ENCODE measurements at regions not wholly inside any gene's neighbourhood (a gene's known extent, or its start where the extent isn't known, plus 50 kb on each side); places are given as distances from the start of the nearest gene placed in this dataset.
A peak's percentile ranks its signal among the peaks of the same experiment; 100 is the strongest.

- intact Hi-C loops (cut with DNase I), result no loop called here
- no peak for TF ChIP-seq EP300 (IDR thresholded peaks at IDR 0.05)
- TF ChIP-seq POLR2AphosphoS5 (IDR thresholded peaks at IDR 0.05), result no peak
- TF ChIP-seq CTCF (IDR thresholded peaks at IDR 0.05), result no peak
- no peak for TF ChIP-seq POLR2A (IDR thresholded peaks at IDR 0.05; ENCODE audit: low read depth)
These were observed 68.4 kb downstream of the MED10 start for GRCh38 chr5:6309949-6310348.

DNA sequence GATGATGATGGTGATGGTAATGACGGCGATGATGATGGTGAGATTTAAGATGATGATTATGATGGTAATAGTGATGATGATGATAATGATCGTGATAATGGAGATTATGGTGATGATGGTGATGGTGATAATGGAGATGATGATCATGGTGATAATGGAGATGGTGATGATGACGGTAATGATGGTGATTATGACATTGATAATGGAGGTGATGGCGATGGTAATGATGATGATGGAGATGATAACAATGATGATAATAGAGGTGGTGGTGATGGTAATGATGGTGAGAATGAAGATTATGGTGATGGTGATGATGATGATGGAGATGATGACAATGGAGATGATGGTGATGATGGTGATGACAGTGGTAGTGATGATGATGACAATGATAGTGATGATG lies 69.7 kb downstream of the MED10 start:
- 88% methylated on average over 5 of the region's 5 CpGs for WGBS
- Histone ChIP-seq H3K4me3 (no peak overlapping the region), H3K4me1 (peaks cover 0 to 7% (median 6%) of the 10 kb centered on the region in 4 donors), H3K9me3 (no peaks in the 10 kb centered on the region), H3K36me3 (no peaks in the 10 kb centered on the region), H3K27ac (replicated peaks in 1 of 4) (no peak overlapping the region), H3K27me3 (no peaks in the 10 kb centered on the region)
- intact Hi-C loops (cut with DNase I), result no loop called here
- no peak for TF ChIP-seq POLR2A (IDR thresholded peaks at IDR 0.05; ENCODE audit: low read depth)
- no peak for DNase-seq (ENCODE audit: extremely low spot score)

More at GRCh38 chr5:6309949-6310348, 68.4 kb downstream of the MED10 start:
- Histone ChIP-seq H3K4me3 (no peak overlapping the region), H3K4me1 (peaks cover 0 to 7% (median 6%) of the 10 kb centered on the region in 4 donors), H3K9me3 (no peaks in the 10 kb centered on the region), H3K27ac (replicated peaks in 1 of 4) (no peak overlapping the region), H3K27me3 (no peaks in the 10 kb centered on the region), H3K36me3 (no peaks in the 10 kb centered on the region)
- WGBS, result 57% methylated on average over 2 of the region's 2 CpGs
- peak; percentile 87 for DNase-seq (ENCODE audit: extremely low spot score)

DNA sequence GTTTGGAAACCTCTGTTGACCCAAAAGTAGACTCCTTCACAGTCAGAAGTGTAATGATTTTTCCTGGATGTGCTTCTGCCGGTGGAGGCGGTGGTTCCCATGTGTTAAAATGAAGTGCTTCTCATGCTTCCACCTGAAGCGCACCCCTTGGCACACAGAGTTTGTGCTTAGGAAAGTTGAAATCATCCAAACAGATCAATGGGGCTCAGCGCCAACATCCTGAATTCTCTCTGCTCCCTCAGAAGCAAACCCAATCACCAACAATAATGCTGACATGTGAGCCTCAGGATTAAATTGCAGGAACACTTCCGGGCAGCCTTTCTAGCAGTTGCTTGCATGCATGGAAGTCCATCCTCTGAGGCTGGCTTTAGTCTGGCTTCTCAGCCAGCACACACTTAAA lies 71.0 kb downstream of the MED10 start:
- H3K27ac ChIP-seq (replicated peaks in 1 of 4), result no peak overlapping the region
- no peaks in the 10 kb centered on the region for H3K9me3 ChIP-seq
- H3K4me1 ChIP-seq, result peaks cover 0 to 6% (median 6%) of the 10 kb centered on the region in 4 donors
- 52% methylated on average over 5 of the region's 5 CpGs for WGBS
- H3K36me3 ChIP-seq, result no peaks in the 10 kb centered on the region
- no peaks in the 10 kb centered on the region for H3K27me3 ChIP-seq
- intact Hi-C loops (cut with DNase I), result no loop called here
- no peak for DNase-seq (ENCODE audit: extremely low spot score)
- TF ChIP-seq EP300 (IDR thresholded peaks at IDR 0.05), result no peak
- TF ChIP-seq CTCF (IDR thresholded peaks at IDR 0.05), result no peak
- TF ChIP-seq POLR2AphosphoS5 (IDR thresholded peaks at IDR 0.05), result no peak
- TF ChIP-seq POLR2A (IDR thresholded peaks at IDR 0.05; ENCODE audit: low read depth), result no peak
- H3K4me3 ChIP-seq, result no peak overlapping the region

- Histone ChIP-seq H3K27me3 (no peaks in the 10 kb centered on the region), H3K36me3 (no peaks in the 10 kb centered on the region), H3K27ac (replicated peaks in 1 of 4) (no peak overlapping the region), H3K4me3 (no peak overlapping the region), H3K4me1 (no peaks in the 10 kb centered on the region), H3K9me3 (no peaks in the 10 kb centered on the region)
- TF ChIP-seq POLR2A (IDR thresholded peaks at IDR 0.05; ENCODE audit: low read depth) (no peak), POLR2AphosphoS5 (IDR thresholded peaks at IDR 0.05) (no peak), CTCF (IDR thresholded peaks at IDR 0.05) (no peak), EP300 (IDR thresholded peaks at IDR 0.05) (no peak)
- DNase-seq (ENCODE audit: extremely low spot score), result no peak
- 60% methylated on average over 6 of the region's 6 CpGs for WGBS
- intact Hi-C loops (cut with DNase I), result no loop called here
These were observed 72.5 kb downstream of the MED10 start for GRCh38 chr5:6305853-6306252.

- no peaks in the 10 kb centered on the region for H3K4me1 ChIP-seq
- no peaks in the 10 kb centered on the region for H3K27me3 ChIP-seq
- intact Hi-C loops (cut with DNase I), result no loop called here
- H3K36me3 ChIP-seq, result no peaks in the 10 kb centered on the region
- TF ChIP-seq CTCF (IDR thresholded peaks at IDR 0.05) (no peak), EP300 (IDR thresholded peaks at IDR 0.05) (no peak)
- H3K4me3 ChIP-seq, result no peak overlapping the region
- no peak overlapping the region for H3K27ac ChIP-seq (replicated peaks in 1 of 4)
- 55% methylated on average over 5 of the region's 5 CpGs for WGBS
- no peak for DNase-seq (ENCODE audit: extremely low spot score)
- H3K9me3 ChIP-seq, result no peaks in the 10 kb centered on the region
These were observed 75.7 kb downstream of the MED10 start for GRCh38 chr5:6302684-6303083.
